Liver (tissue), 3 donors: ENCODE measurements at regions not wholly inside any gene's neighbourhood (a gene's known extent, or its start where the extent isn't known, plus 50 kb on each side); places are given as distances from the start of the nearest gene placed in this dataset.

ENCODE experiments used
- FOXA1 ChIP-seq: IDR thresholded peaks from 2 replicates; pipeline ENCODE4 v1.6.1; 2016; ENCODE audit warnings: antibody characterized with exemption
- NR2F2 ChIP-seq: IDR thresholded peaks from 2 replicates; pipeline ENCODE4 v1.6.1; 2016; ENCODE audit warnings: antibody characterized with exemption
- SP1 ChIP-seq: IDR thresholded peaks from 2 replicates; pipeline ENCODE4 v1.6.1; 2018; ENCODE audit warnings: antibody characterized with exemption, mild to moderate bottlenecking
- YY1 ChIP-seq: IDR thresholded peaks from 2 replicates; pipeline ENCODE4 v1.6.1; 2016; ENCODE audit warnings: antibody characterized with exemption, mild to moderate bottlenecking
- TF ChIP-seq, protein P1 (sequence below): fragments of 150-350 bp; IDR thresholded peaks from 2 replicates; pipeline ENCODE4 v1.5.1; 2017; ENCODE audit warnings: improper control_type of control experiment, low read depth, low read length; ENCODE audit not compliant: missing input control
- TF ChIP-seq, protein P2 (sequence below): IDR thresholded peaks from 2 replicates; pipeline ENCODE4 v1.6.1; 2016; ENCODE audit warnings: antibody characterized with exemption, mild to moderate bottlenecking
- donor health status: healthy.
- donor health status: healthy.

DNA sequence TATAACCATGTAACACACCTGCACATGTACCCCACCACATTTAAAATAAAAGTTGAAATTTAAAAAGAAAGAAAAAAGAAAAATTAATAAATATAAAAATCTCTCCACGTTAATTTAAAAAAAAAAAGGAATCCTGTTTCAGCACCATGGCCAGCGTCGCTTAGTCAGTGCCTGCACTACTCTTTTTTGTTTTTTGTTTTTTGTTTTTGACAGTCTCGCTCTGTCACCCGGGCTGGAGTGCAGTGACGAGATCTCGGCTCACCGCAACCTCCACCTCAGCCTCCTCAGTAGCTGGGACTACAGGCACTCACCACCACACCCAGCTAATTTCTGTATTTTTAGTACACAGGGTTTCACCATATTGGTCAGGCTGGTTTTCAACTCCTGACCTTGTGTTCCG is 835.9 kb downstream of the UQCRFS1 start:
- TF ChIP-seq NR2F2 (no peak), YY1 (no peak), FOXA1 (no peak), SP1 (no peak)
- TF ChIP-seq, protein P1, sequence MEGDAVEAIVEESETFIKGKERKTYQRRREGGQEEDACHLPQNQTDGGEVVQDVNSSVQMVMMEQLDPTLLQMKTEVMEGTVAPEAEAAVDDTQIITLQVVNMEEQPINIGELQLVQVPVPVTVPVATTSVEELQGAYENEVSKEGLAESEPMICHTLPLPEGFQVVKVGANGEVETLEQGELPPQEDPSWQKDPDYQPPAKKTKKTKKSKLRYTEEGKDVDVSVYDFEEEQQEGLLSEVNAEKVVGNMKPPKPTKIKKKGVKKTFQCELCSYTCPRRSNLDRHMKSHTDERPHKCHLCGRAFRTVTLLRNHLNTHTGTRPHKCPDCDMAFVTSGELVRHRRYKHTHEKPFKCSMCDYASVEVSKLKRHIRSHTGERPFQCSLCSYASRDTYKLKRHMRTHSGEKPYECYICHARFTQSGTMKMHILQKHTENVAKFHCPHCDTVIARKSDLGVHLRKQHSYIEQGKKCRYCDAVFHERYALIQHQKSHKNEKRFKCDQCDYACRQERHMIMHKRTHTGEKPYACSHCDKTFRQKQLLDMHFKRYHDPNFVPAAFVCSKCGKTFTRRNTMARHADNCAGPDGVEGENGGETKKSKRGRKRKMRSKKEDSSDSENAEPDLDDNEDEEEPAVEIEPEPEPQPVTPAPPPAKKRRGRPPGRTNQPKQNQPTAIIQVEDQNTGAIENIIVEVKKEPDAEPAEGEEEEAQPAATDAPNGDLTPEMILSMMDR = no peak
- TF ChIP-seq, protein P2, sequence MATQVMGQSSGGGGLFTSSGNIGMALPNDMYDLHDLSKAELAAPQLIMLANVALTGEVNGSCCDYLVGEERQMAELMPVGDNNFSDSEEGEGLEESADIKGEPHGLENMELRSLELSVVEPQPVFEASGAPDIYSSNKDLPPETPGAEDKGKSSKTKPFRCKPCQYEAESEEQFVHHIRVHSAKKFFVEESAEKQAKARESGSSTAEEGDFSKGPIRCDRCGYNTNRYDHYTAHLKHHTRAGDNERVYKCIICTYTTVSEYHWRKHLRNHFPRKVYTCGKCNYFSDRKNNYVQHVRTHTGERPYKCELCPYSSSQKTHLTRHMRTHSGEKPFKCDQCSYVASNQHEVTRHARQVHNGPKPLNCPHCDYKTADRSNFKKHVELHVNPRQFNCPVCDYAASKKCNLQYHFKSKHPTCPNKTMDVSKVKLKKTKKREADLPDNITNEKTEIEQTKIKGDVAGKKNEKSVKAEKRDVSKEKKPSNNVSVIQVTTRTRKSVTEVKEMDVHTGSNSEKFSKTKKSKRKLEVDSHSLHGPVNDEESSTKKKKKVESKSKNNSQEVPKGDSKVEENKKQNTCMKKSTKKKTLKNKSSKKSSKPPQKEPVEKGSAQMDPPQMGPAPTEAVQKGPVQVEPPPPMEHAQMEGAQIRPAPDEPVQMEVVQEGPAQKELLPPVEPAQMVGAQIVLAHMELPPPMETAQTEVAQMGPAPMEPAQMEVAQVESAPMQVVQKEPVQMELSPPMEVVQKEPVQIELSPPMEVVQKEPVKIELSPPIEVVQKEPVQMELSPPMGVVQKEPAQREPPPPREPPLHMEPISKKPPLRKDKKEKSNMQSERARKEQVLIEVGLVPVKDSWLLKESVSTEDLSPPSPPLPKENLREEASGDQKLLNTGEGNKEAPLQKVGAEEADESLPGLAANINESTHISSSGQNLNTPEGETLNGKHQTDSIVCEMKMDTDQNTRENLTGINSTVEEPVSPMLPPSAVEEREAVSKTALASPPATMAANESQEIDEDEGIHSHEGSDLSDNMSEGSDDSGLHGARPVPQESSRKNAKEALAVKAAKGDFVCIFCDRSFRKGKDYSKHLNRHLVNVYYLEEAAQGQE = peak; percentile 97
